IMR-90 (cell line): ENCODE measurements at regions not wholly inside any gene's neighbourhood (a gene's known extent, or its start where the extent isn't known, plus 50 kb on each side); places are given as distances from the start of the nearest gene placed in this dataset.

Source experiments
- ATAC-seq: fragments of 200-7000 bp; cut with Tn5 transposase; 2 replicates; pipeline ENCODE4 v1.9.1; 2020; ENCODE audit warnings: low read depth, mild to moderate bottlenecking, moderate library complexity
- BruUV-seq: library from RNA; stranded (reverse); fragments of 400-500 nt; replicated peaks from 2 replicates; lab custom pipeline; 2021; lab: Mats Ljungman, UMichigan
- CTCF ChIA-PET: fragments of 300-600 bp; formaldehyde crosslinking; extraction: SDS; loops from one replicate; lab custom pipeline; 2021; ENCODE audit warnings: antibody characterized with exemption; lab: Yijun Ruan, JAX
- POLR2A ChIA-PET: fragments of 300-600 bp; sonication (Branson Sonifier 250); formaldehyde crosslinking; loops from one replicate; lab custom pipeline; 2022; ENCODE audit warnings: antibody characterized with exemption; ENCODE audit not compliant: unreplicated experiment; lab: Charles Lee
- DNase-seq: peaks from one replicate; pipeline ENCODE4 v3.0.0; 2013
- H2AFZ ChIP-seq: replicated peaks from 2 replicates; pipeline ENCODE3; 2013; ENCODE audit warnings: low read length, mild to moderate bottlenecking; ENCODE audit not compliant: poor library complexity
- H2AK5ac ChIP-seq: 2 replicates; pipeline ENCODE4 v1.6.1; 2013; ENCODE audit warnings: low read depth, low read length, inconsistent platforms
- H2AK9ac ChIP-seq: replicated peaks from 2 replicates; pipeline ENCODE3; 2013; ENCODE audit warnings: mild to moderate bottlenecking, low read depth, low read length, moderate library complexity; ENCODE audit not compliant: poor library complexity
- H2BK120ac ChIP-seq: 2 replicates; pipeline ENCODE4 v1.6.1; 2013; ENCODE audit warnings: low read depth, low read length, inconsistent platforms
- H2BK15ac ChIP-seq: 3 replicates; pipeline ENCODE4 v1.6.1; 2013; ENCODE audit warnings: low read depth, low read length, inconsistent platforms
- H2BK20ac ChIP-seq: 2 replicates; pipeline ENCODE4 v1.6.1; 2013; ENCODE audit warnings: low read depth, mild to moderate bottlenecking, inconsistent platforms, low read length, moderate library complexity
- H2BK5ac ChIP-seq: 2 replicates; pipeline ENCODE4 v1.6.1; 2013; ENCODE audit warnings: mild to moderate bottlenecking, low read depth, low read length, inconsistent platforms; ENCODE audit not compliant: poor library complexity, severe bottlenecking
- H3K14ac ChIP-seq: replicated peaks from 2 replicates; pipeline ENCODE4 v1.6.1; 2013; ENCODE audit warnings: low read depth, low read length, inconsistent platforms
- H3K18ac ChIP-seq: 2 replicates; pipeline ENCODE4 v1.6.1; 2013; ENCODE audit warnings: low read depth, low read length, control low read depth
- H3K23ac ChIP-seq: 2 replicates; pipeline ENCODE4 v1.6.1; 2013; ENCODE audit warnings: low read depth, low read length, inconsistent platforms
- H3K27ac ChIP-seq: 2 replicates; pipeline ENCODE4 v1.5.1; 2013; ENCODE audit warnings: mild to moderate bottlenecking, control low read depth, low read length; ENCODE audit not compliant: insufficient read depth
- H3K27me3 ChIP-seq: 2 replicates; pipeline ENCODE4 v1.6.1; 2013; ENCODE audit warnings: low read length; ENCODE audit not compliant: control insufficient read depth, insufficient read depth
- H3K36me3 ChIP-seq: 2 replicates; pipeline ENCODE4 v1.6.1; 2013; ENCODE audit warnings: low read length, mixed read lengths; ENCODE audit not compliant: control insufficient read depth, insufficient read depth
- H3K4ac ChIP-seq: 2 replicates; pipeline ENCODE4 v1.6.1; 2013; ENCODE audit warnings: low read depth, low read length, inconsistent platforms
- H3K4me1 ChIP-seq: 2 replicates; pipeline ENCODE4 v1.6.1; 2013; ENCODE audit warnings: low read length, mixed read lengths; ENCODE audit not compliant: control insufficient read depth, insufficient read depth
- H3K4me2 ChIP-seq: 2 replicates; pipeline ENCODE4 v1.6.1; 2013; ENCODE audit warnings: low read depth, mild to moderate bottlenecking, control low read depth, low read length, moderate library complexity
- H3K4me3 ChIP-seq: 2 replicates; pipeline ENCODE4 v1.5.1; 2013; ENCODE audit warnings: low read depth, mild to moderate bottlenecking, control low read depth, low read length, moderate library complexity; ENCODE audit not compliant: insufficient read depth
- H3K56ac ChIP-seq: 2 replicates; pipeline ENCODE4 v1.6.1; 2013; ENCODE audit warnings: low read length, inconsistent platforms; ENCODE audit not compliant: insufficient read depth; ENCODE audit errors: extremely low read depth
- H3K79me1 ChIP-seq, 2 experiments: 2 replicates each; pipeline ENCODE4 v1.6.1; 2013; ENCODE audit warnings: low read length in 2 of 2, inconsistent platforms in 1 of 2, low read depth in 1 of 2
- H3K9ac ChIP-seq: 2 replicates; pipeline ENCODE4 v1.6.1; 2013; ENCODE audit warnings: low read depth, low read length, control low read depth
- H3K9me1 ChIP-seq: 2 replicates; pipeline ENCODE4 v1.6.1; 2013; ENCODE audit warnings: low read length, inconsistent platforms; ENCODE audit not compliant: insufficient read depth
- H3K9me3 ChIP-seq: 2 replicates; pipeline ENCODE4 v1.6.1; 2013; ENCODE audit warnings: low read length; ENCODE audit not compliant: control insufficient read depth, insufficient read depth
- H4K20me1 ChIP-seq: 2 replicates; pipeline ENCODE4 v1.6.1; 2013; ENCODE audit warnings: low read length, inconsistent platforms; ENCODE audit not compliant: insufficient read depth
- H4K5ac ChIP-seq: 2 replicates; pipeline ENCODE4 v1.6.1; 2013; ENCODE audit warnings: mild to moderate bottlenecking, low read depth, low read length, control low read depth
- H4K8ac ChIP-seq, 2 experiments: 2 replicates each; pipeline ENCODE4 v1.6.1; 2013; ENCODE audit warnings: low read depth in 2 of 2, low read length in 2 of 2, control low read depth in 1 of 2, inconsistent platforms in 1 of 2
- H4K91ac ChIP-seq: 2 replicates; pipeline ENCODE4 v1.6.1; 2013; ENCODE audit warnings: low read depth, low read length, inconsistent platforms; ENCODE audit not compliant: insufficient read depth
- BHLHE40 ChIP-seq: fragments of 150-350 bp; IDR thresholded peaks from 2 replicates; pipeline ENCODE4 v1.6.1; 2016; ENCODE audit warnings: mild to moderate bottlenecking, low read depth, low read length
- FOS ChIP-seq: fragments of 150-350 bp; IDR thresholded peaks from 2 replicates; pipeline ENCODE4 v1.6.1; 2016; ENCODE audit warnings: low read depth, low read length
- MXI1 ChIP-seq: IDR thresholded peaks from 2 replicates; pipeline ENCODE4 v1.6.1; 2012; ENCODE audit warnings: low read depth, mild to moderate bottlenecking, low read length, moderate library complexity, borderline replicate concordance
- POLR2A ChIP-seq: IDR thresholded peaks from 2 replicates; pipeline ENCODE4 v1.6.1; 2012; ENCODE audit warnings: mild to moderate bottlenecking, low read depth, low read length
- RAD21 ChIP-seq: IDR thresholded peaks from 2 replicates; pipeline ENCODE4 v1.6.1; 2012; ENCODE audit warnings: low read length, improper control_type of control experiment
- RCOR1 ChIP-seq: IDR thresholded peaks from 2 replicates; pipeline ENCODE4 v1.6.1; 2012; ENCODE audit warnings: mild to moderate bottlenecking, low read length, improper control_type of control experiment; ENCODE audit not compliant: insufficient replicate concordance
- RFX5 ChIP-seq: IDR thresholded peaks from 2 replicates; pipeline ENCODE4 v1.8.0; 2012; ENCODE audit warnings: low read depth, mild to moderate bottlenecking, low read length, moderate library complexity
- WGBS, 2 experiments: methylation state at CpG; one replicate each; pipeline versions ENCODE4 v1.1.5 to v1.1.7; 2013; ENCODE audit warnings: missing lambda C conversion rate in 2 of 2; ENCODE audit not compliant: insufficient read length in 1 of 2; ENCODE audit errors: extremely low coverage in 2 of 2; 5-methylcytosine and 5-hydroxymethylcytosine counted together
- dilution Hi-C: fragments of 300-500 bp; cut with HindIII; formaldehyde crosslinking; loops from one replicate; pipeline ENCODE4 v1.14.3; 2018; ENCODE audit warnings: low sequenced_read_pairs; ENCODE audit not compliant: unreplicated experiment
- in situ Hi-C: fragments of 300-500 bp; cut with MboI; formaldehyde crosslinking; loops from 3 replicates; pipeline ENCODE4 v1.14.3; 2019; ENCODE audit warnings: low sequenced_read_pairs, inconsistent platforms, mixed read lengths
- intact Hi-C: fragments of 100-400 bp; cut with micrococcal nuclease; formaldehyde crosslinking; loops from 2 replicates; pipeline ENCODE4 v1.10.0; 2022
- TF ChIP-seq, protein P1 (sequence below): fragments of 150-350 bp; IDR thresholded peaks from 2 replicates; pipeline ENCODE4 v1.6.1; 2017; ENCODE audit warnings: mild to moderate bottlenecking, antibody characterized with exemption, low read length, low read depth
- TF ChIP-seq, protein P2 (sequence below): fragments of 150-350 bp; IDR thresholded peaks from 2 replicates; pipeline ENCODE4 v1.6.1; 2016; ENCODE audit warnings: low read depth, mild to moderate bottlenecking, low read length, moderate library complexity, borderline replicate concordance

DNA sequence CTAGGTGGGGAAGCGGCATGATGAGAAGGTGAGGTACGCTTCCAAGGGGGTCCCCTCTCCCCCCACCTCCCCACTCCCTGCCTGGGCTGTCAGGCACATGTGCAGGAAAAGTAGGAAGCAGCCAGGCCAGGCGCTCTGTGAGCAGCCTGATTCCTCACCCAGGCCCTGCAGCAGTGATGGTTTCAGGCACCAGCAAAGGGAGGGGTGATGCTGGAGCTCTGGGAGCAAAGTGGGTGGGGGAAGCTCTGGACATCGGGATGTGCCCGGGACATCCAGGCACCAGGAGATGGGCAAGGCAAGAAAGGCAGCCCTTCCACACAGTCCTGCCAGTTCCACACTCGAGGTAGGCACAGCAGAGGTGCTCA, 106.1 kb downstream of the CRYAA start:
- no peaks in the 10 kb centered on the region for H3K4me1 ChIP-seq
- intact Hi-C loops: no loop called here
- DNase-seq: no peak
- no peak overlapping the region for H3K4ac ChIP-seq
- no peak overlapping the region for H2AK9ac ChIP-seq
- H3K9ac ChIP-seq: no peak overlapping the region
- H3K18ac ChIP-seq: no peak overlapping the region
- no peak overlapping the region for H4K91ac ChIP-seq
- H2BK5ac ChIP-seq: no peak overlapping the region
- TF ChIP-seq FOS: no peak
- no peak for TF ChIP-seq RCOR1
- no peak for TF ChIP-seq RAD21
- TF ChIP-seq, protein P1, sequence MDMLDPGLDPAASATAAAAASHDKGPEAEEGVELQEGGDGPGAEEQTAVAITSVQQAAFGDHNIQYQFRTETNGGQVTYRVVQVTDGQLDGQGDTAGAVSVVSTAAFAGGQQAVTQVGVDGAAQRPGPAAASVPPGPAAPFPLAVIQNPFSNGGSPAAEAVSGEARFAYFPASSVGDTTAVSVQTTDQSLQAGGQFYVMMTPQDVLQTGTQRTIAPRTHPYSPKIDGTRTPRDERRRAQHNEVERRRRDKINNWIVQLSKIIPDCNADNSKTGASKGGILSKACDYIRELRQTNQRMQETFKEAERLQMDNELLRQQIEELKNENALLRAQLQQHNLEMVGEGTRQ: no peak
- no peak for TF ChIP-seq MXI1
- no peak for TF ChIP-seq RFX5
- TF ChIP-seq, protein P2, sequence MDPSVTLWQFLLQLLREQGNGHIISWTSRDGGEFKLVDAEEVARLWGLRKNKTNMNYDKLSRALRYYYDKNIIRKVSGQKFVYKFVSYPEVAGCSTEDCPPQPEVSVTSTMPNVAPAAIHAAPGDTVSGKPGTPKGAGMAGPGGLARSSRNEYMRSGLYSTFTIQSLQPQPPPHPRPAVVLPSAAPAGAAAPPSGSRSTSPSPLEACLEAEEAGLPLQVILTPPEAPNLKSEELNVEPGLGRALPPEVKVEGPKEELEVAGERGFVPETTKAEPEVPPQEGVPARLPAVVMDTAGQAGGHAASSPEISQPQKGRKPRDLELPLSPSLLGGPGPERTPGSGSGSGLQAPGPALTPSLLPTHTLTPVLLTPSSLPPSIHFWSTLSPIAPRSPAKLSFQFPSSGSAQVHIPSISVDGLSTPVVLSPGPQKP: no peak
- TF ChIP-seq POLR2A: no peak
- no peak for TF ChIP-seq BHLHE40
- no peak for ATAC-seq
- no peak overlapping the region for H3K4me2 ChIP-seq
- H3K9me3 ChIP-seq: no peaks in the 10 kb centered on the region
- POLR2A ChIA-PET: no interaction called here
- no peak overlapping the region for H3K27ac ChIP-seq
- dilution Hi-C loops: no loop called here
- no peak overlapping the region for H3K56ac ChIP-seq
- CTCF ChIA-PET: no interaction called here
- H4K8ac ChIP-seq: no peak overlapping the region
- H2AFZ ChIP-seq: no peak overlapping the region
- in situ Hi-C loops: no loop called here
- no peak overlapping the region for H3K4me3 ChIP-seq
- H3K79me1 ChIP-seq: no peaks in the 10 kb centered on the region
- H3K36me3 ChIP-seq: no peaks in the 10 kb centered on the region
- WGBS, 2 experiments: no CpG with 5 or more reads among the region's 6 CpGs
- no peak overlapping the region for H2BK20ac ChIP-seq
- no peak overlapping the region for H3K23ac ChIP-seq
- no peaks in the 10 kb centered on the region for H4K20me1 ChIP-seq
- no peak overlapping the region for H2BK15ac ChIP-seq
- no peaks in the 10 kb centered on the region; the same call in 1 of the 2 replicates for H3K9me1 ChIP-seq
- no TSS peak for BruUV-seq
- H2AK5ac ChIP-seq: no peak overlapping the region
- H3K14ac ChIP-seq: no peak overlapping the region
- H3K27me3 ChIP-seq: peaks cover 76% of the 10 kb centered on the region
- no peak overlapping the region for H4K5ac ChIP-seq
- H2BK120ac ChIP-seq: no peak overlapping the region
